Psoas muscle (tissue), 7 donors: ENCODE measurements at regions not wholly inside any gene's neighbourhood (a gene's known extent, or its start where the extent isn't known, plus 50 kb on each side); places are given as distances from the start of the nearest gene placed in this dataset.
"Not testable (repeated sequence)": the region's sequence is repeated elsewhere in the genome, so short reads cannot be mapped to it uniquely, and the experiment has no call there.

Experiments
- ATAC-seq, 4 donors: fragments of 200-7000 bp; cut with Tn5 transposase; one replicate each; pipeline ENCODE4 v1.9.1; 2020; ENCODE audit warnings: moderate library complexity in 3 of 4, mild to moderate bottlenecking in 2 of 4
- DNase-seq, 2 donors: peaks; one replicate each; pipeline ENCODE4 v3.0.0-alpha.2; 2020
- H3K27ac ChIP-seq: fragments of 200-600 bp; one replicate; pipeline ENCODE4 v1.8.0; 2022
- H3K27me3 ChIP-seq, 3 donors: fragments of 200-600 bp in 1 of 3; one replicate each; pipeline versions ENCODE4 v1.6.1 to v1.8.0; 2013 to 2022; ENCODE audit warnings: low read length in 2 of 3, mild to moderate bottlenecking in 2 of 3, moderate library complexity in 1 of 3; ENCODE audit not compliant: insufficient read depth in 3 of 3
- H3K36me3 ChIP-seq, 2 donors: fragments of 200-600 bp in 1 of 2; one replicate each; pipeline versions ENCODE4 v1.6.1 to v1.8.0; 2013 to 2022; ENCODE audit warnings: low read depth in 1 of 2, mild to moderate bottlenecking in 1 of 2, moderate library complexity in 1 of 2; ENCODE audit not compliant: insufficient read depth in 1 of 2
- H3K4me1 ChIP-seq: fragments of 200-600 bp; one replicate; pipeline ENCODE4 v1.8.0; 2022
- H3K4me3 ChIP-seq: fragments of 200-600 bp; one replicate; pipeline ENCODE4 v1.8.0; 2022; ENCODE audit warnings: mild to moderate bottlenecking
- H3K9me3 ChIP-seq: fragments of 200-600 bp; one replicate; pipeline ENCODE4 v1.8.0; 2022
- WGBS, 3 donors: extraction: QIAGEN DNeasy Blood & Tissue Kit; methylation state at CpG; one replicate each; pipeline versions ENCODE4 v1.1.6 to v1.1.7; 2013; 5-methylcytosine and 5-hydroxymethylcytosine counted together
- intact Hi-C, 2 donors: fragments of 100-400 bp; cut with DNase I; formaldehyde crosslinking; loops; one replicate each; pipeline versions ENCODE4 v1.11.0 to v1.14.2; 2022
- TF ChIP-seq, protein P1 (sequence below): fragments of 200-600 bp; IDR thresholded peaks from one replicate; pipeline ENCODE4 v1.8.0; 2022; ENCODE audit warnings: antibody characterized with exemption
- donor health status: healthy with polysubstance abuse.
- donor health status: DM: no; HTN: no; CAD: no; lungs with moderate emphysema.
- donor health status: Bipolar disorder and iron deficiency.
- donor health status: healthy.
- donor health status: DM: yes; HTN: yes; CAD: no.
- donor health status: DM: no; HTN: no; CAD: no.
- donor health status: DM: yes; HTN: yes; CAD: no.

GRCh38 chr22:27252282-27253049, 549.1 kb downstream of the MN1 start:
- Histone ChIP-seq H3K4me1 (peaks cover 3% of the 10 kb centered on the region), H3K36me3 (no peaks in the 10 kb centered on the region), H3K27me3 (no peaks in the 10 kb centered on the region), H3K9me3 (peaks cover 11% of the 10 kb centered on the region), H3K27ac (no peak overlapping the region), H3K4me3 (no peak overlapping the region)
- intact Hi-C loops, result no loop called here
- 84 to 89% (median 87%) methylated on average over 9 of the region's 9 CpGs for WGBS, 3 donors
- TF ChIP-seq, protein P1, sequence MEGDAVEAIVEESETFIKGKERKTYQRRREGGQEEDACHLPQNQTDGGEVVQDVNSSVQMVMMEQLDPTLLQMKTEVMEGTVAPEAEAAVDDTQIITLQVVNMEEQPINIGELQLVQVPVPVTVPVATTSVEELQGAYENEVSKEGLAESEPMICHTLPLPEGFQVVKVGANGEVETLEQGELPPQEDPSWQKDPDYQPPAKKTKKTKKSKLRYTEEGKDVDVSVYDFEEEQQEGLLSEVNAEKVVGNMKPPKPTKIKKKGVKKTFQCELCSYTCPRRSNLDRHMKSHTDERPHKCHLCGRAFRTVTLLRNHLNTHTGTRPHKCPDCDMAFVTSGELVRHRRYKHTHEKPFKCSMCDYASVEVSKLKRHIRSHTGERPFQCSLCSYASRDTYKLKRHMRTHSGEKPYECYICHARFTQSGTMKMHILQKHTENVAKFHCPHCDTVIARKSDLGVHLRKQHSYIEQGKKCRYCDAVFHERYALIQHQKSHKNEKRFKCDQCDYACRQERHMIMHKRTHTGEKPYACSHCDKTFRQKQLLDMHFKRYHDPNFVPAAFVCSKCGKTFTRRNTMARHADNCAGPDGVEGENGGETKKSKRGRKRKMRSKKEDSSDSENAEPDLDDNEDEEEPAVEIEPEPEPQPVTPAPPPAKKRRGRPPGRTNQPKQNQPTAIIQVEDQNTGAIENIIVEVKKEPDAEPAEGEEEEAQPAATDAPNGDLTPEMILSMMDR, result no peak
- ATAC-seq (peak in 2 of 4 donors; percentile 31 to 49), DNase-seq (peak; percentile 61 to 69)

GRCh38 chr22:27253108-27253902, 548.3 kb downstream of the MN1 start:
- no peak for ATAC-seq
- Histone ChIP-seq H3K4me3 (no peak overlapping the region), H3K9me3 (peaks cover 11% of the 10 kb centered on the region), H3K27me3 (no peaks in the 10 kb centered on the region), H3K27ac (no peak overlapping the region), H3K4me1 (no peaks in the 10 kb centered on the region), H3K36me3 (no peaks in the 10 kb centered on the region)
- TF ChIP-seq, protein P1, result no peak
- intact Hi-C loops, result no loop called here
- 59 to 63% (median 63%) methylated on average over 9 of the region's 9 CpGs for WGBS, 3 donors
- DNase-seq, result no peak

DNA sequence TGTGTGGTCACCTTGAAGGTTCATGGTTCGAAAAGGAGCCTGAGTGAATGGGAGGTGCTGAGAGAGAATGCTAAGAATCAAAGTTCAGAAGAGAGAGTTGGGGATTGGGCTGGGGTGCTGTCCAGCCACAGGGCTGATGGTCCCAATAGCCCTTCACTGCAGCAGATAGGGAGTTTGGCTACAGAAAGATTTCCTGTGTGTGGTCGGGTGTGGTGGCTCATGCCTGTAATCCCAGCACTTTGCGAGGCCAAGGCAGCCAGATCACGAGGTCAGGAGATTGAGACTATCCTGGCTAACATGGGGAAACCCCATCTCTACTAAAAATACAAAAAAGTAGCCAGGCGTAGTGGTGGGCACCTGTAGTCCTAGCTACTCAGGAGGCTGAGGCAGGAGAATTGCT, 547.5 kb downstream of the MN1 start:
- not testable (repeated sequence) for ATAC-seq

GRCh38 chr22:27255580-27255979, 546.0 kb downstream of the MN1 start:
- intact Hi-C loops, result no loop called here
- ATAC-seq (no peak), DNase-seq (no peak)
- Histone ChIP-seq H3K9me3 (peaks cover 11% of the 10 kb centered on the region), H3K27me3 (peaks cover 0 to 14% (median 0%) of the 10 kb centered on the region in 3 donors), H3K4me3 (no peak overlapping the region), H3K27ac (no peak overlapping the region), H3K36me3 (no peaks in the 10 kb centered on the region), H3K4me1 (no peaks in the 10 kb centered on the region)
- WGBS, 3 donors, result 69 to 79% (median 74%) methylated on average over 3 of the region's 3 CpGs
- TF ChIP-seq, protein P1, result no peak

More for the DNA sequence above, 547.5 kb downstream of the MN1 start:
- H3K9me3 ChIP-seq, result peaks cover 11% of the 10 kb centered on the region
- H3K4me3 ChIP-seq, H3K36me3 ChIP-seq, H3K27ac ChIP-seq, H3K4me1 ChIP-seq, DNase-seq, H3K27me3 ChIP-seq, intact Hi-C loops: not testable (repeated sequence)
- 71 to 77% (median 76%) methylated on average over 5 of the region's 5 CpGs for WGBS, 3 donors

- H3K27ac ChIP-seq, result no peak overlapping the region
- H3K36me3 ChIP-seq, result no peaks in the 10 kb centered on the region
- ATAC-seq, result no peak
- intact Hi-C loops, result no loop called here
- no peak overlapping the region for H3K4me3 ChIP-seq
- TF ChIP-seq, protein P1, result no peak
- WGBS, 3 donors, result 64 to 69% (median 66%) methylated on average over 5 of the region's 5 CpGs
- peaks cover 11% of the 10 kb centered on the region for H3K9me3 ChIP-seq
- H3K4me1 ChIP-seq, result no peaks in the 10 kb centered on the region
- peaks cover 0 to 14% (median 4%) of the 10 kb centered on the region in 3 donors for H3K27me3 ChIP-seq
- DNase-seq, result no peak
Observed at GRCh38 chr22:27257987-27258386, 543.6 kb downstream of the MN1 start.
